ENCODE measurements at regions not wholly inside any gene's neighbourhood (a gene's known extent, or its start where the extent isn't known, plus 50 kb on each side); places are given as distances from the start of the nearest gene placed in this dataset.

GRCh38 chr7:41878309-41879295, 175.7 kb upstream of the INHBA start:
- peak overlapping the region; percentile 62 to 97 (median 88) for H3K27ac Mint-ChIP-seq
- no peak for TF ChIP-seq CTCF (IDR thresholded peaks at IDR 0.05; ENCODE audit: unreplicated experiment in 3 of 3)
- peak overlapping the region in 1 of 3 experiments; percentile 33 for H3K4me3 Mint-ChIP-seq
- H3K27me3 Mint-ChIP-seq (ENCODE audit: low read depth) = peaks cover 3% of the 10 kb centered on the region
- H3K4me1 Mint-ChIP-seq = peaks cover 63% of the 10 kb centered on the region
- H3K36me3 Mint-ChIP-seq (ENCODE audit: low read depth) = no peaks in the 10 kb centered on the region
- H3K9me3 Mint-ChIP-seq = no peaks in the 10 kb centered on the region

GRCh38 chr7:41877118-41877517, 174.2 kb upstream of the INHBA start:
- no peak overlapping the region for H3K4me3 Mint-ChIP-seq
- no peak for TF ChIP-seq CTCF (IDR thresholded peaks at IDR 0.05; ENCODE audit: unreplicated experiment in 3 of 3)
- H3K9me3 Mint-ChIP-seq = no peaks in the 10 kb centered on the region
- H3K27me3 Mint-ChIP-seq (ENCODE audit: low read depth) = peaks cover 3% of the 10 kb centered on the region
- no peaks in the 10 kb centered on the region for H3K36me3 Mint-ChIP-seq (ENCODE audit: low read depth)
- H3K4me1 Mint-ChIP-seq = peaks cover 57% of the 10 kb centered on the region
- H3K27ac Mint-ChIP-seq = peak overlapping the region; percentile 21 to 97 (median 90)

- Mint-ChIP-seq H3K4me1 (peaks cover 49% of the 10 kb centered on the region), H3K9me3 (no peaks in the 10 kb centered on the region), H3K4me3 (no peak overlapping the region), H3K27ac (peak overlapping the region in 2 of 3 experiments; percentile 16 to 97), H3K27me3 (ENCODE audit: low read depth) (peaks cover 3% of the 10 kb centered on the region), H3K36me3 (ENCODE audit: low read depth) (no peaks in the 10 kb centered on the region)
- TF ChIP-seq CTCF (IDR thresholded peaks at IDR 0.05; ENCODE audit: unreplicated experiment in 3 of 3) = no peak
These were observed 172.6 kb upstream of the INHBA start for GRCh38 chr7:41875513-41875912.

GRCh38 chr7:41874201-41874785, 171.4 kb upstream of the INHBA start:
- Mint-ChIP-seq H3K36me3 (ENCODE audit: low read depth) (no peaks in the 10 kb centered on the region), H3K27me3 (ENCODE audit: low read depth) (peaks cover 3% of the 10 kb centered on the region), H3K4me3 (no peak overlapping the region), H3K4me1 (peaks cover 49% of the 10 kb centered on the region), H3K27ac (peak overlapping the region in 1 of 3 experiments; percentile 97), H3K9me3 (no peaks in the 10 kb centered on the region)
- TF ChIP-seq CTCF (IDR thresholded peaks at IDR 0.05; ENCODE audit: unreplicated experiment in 3 of 3) = no peak

GRCh38 chr7:41873741-41874140, 170.9 kb upstream of the INHBA start:
- Mint-ChIP-seq H3K27ac (peak overlapping the region; percentile 29 to 97 (median 88)), H3K4me1 (peaks cover 49% of the 10 kb centered on the region), H3K27me3 (ENCODE audit: low read depth) (peaks cover 3% of the 10 kb centered on the region), H3K4me3 (no peak overlapping the region), H3K36me3 (ENCODE audit: low read depth) (no peaks in the 10 kb centered on the region), H3K9me3 (no peaks in the 10 kb centered on the region)
- TF ChIP-seq CTCF (IDR thresholded peaks at IDR 0.05; ENCODE audit: unreplicated experiment in 3 of 3) = no peak
